ENCODE measurements at regions not wholly inside any gene's neighbourhood (a gene's known extent, or its start where the extent isn't known, plus 50 kb on each side); places are given as distances from the start of the nearest gene placed in this dataset.

DNA sequence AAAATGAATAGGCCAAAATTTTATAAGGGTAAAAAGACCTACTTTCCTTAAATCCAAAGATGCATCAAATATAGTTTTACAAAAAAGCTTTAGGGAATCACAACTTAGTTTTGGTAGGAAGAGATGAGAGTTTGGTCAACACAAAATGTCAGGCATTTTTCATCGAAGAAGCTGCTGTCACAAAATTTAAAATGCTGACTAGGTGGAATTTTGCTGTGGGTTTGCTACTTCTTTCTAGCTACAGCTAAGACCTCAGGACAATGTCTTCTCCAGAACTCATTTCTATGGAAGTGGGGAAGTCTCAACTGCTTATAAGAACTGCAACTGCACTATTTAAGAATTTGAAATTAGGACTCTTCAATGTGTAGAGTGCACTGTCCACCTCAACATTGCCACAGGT lies 351.1 kb downstream of the HAO1 start:
- DNase-seq (ENCODE audit: low spot score) (no peak), ATAC-seq (no peak)
- H3K4me1 Mint-ChIP-seq, result no peaks in the 10 kb centered on the region

More for the DNA sequence above, 351.1 kb downstream of the HAO1 start:
- Histone ChIP-seq H3K9me2 (ENCODE audit: insufficient read depth) (no peaks in the 10 kb centered on the region; the same call in 1 of the 2 replicates), H3K4me3 (no peak overlapping the region), H3K79me2 (replicated peaks; ENCODE audit: insufficient read depth) (no peaks in the 10 kb centered on the region), H3K4me1 (ENCODE audit: insufficient read depth) (no peaks in the 10 kb centered on the region), H3K4me2 (no peak overlapping the region), H2AFZ (no peak overlapping the region), H4K20me1 (replicated peaks; ENCODE audit: insufficient read depth) (no peaks in the 10 kb centered on the region), H3K27ac (ENCODE audit: low read depth) (no peak overlapping the region), H3K36me3 (ENCODE audit: insufficient read depth) (no peaks in the 10 kb centered on the region), H3F3A (replicated peaks; ENCODE audit: low read depth) (no peaks in the 10 kb centered on the region), H3K27me3 (ENCODE audit: insufficient read depth) (no peaks in the 10 kb centered on the region)
- no peak for TF ChIP-seq EZH2phosphoT487 (IDR thresholded peaks at IDR 0.05; ENCODE audit: unreplicated experiment)
- no peak for TF ChIP-seq POLR2AphosphoS5 (IDR thresholded peaks at IDR 0.05; ENCODE audit: low read depth)
- TF ChIP-seq, protein P1, sequence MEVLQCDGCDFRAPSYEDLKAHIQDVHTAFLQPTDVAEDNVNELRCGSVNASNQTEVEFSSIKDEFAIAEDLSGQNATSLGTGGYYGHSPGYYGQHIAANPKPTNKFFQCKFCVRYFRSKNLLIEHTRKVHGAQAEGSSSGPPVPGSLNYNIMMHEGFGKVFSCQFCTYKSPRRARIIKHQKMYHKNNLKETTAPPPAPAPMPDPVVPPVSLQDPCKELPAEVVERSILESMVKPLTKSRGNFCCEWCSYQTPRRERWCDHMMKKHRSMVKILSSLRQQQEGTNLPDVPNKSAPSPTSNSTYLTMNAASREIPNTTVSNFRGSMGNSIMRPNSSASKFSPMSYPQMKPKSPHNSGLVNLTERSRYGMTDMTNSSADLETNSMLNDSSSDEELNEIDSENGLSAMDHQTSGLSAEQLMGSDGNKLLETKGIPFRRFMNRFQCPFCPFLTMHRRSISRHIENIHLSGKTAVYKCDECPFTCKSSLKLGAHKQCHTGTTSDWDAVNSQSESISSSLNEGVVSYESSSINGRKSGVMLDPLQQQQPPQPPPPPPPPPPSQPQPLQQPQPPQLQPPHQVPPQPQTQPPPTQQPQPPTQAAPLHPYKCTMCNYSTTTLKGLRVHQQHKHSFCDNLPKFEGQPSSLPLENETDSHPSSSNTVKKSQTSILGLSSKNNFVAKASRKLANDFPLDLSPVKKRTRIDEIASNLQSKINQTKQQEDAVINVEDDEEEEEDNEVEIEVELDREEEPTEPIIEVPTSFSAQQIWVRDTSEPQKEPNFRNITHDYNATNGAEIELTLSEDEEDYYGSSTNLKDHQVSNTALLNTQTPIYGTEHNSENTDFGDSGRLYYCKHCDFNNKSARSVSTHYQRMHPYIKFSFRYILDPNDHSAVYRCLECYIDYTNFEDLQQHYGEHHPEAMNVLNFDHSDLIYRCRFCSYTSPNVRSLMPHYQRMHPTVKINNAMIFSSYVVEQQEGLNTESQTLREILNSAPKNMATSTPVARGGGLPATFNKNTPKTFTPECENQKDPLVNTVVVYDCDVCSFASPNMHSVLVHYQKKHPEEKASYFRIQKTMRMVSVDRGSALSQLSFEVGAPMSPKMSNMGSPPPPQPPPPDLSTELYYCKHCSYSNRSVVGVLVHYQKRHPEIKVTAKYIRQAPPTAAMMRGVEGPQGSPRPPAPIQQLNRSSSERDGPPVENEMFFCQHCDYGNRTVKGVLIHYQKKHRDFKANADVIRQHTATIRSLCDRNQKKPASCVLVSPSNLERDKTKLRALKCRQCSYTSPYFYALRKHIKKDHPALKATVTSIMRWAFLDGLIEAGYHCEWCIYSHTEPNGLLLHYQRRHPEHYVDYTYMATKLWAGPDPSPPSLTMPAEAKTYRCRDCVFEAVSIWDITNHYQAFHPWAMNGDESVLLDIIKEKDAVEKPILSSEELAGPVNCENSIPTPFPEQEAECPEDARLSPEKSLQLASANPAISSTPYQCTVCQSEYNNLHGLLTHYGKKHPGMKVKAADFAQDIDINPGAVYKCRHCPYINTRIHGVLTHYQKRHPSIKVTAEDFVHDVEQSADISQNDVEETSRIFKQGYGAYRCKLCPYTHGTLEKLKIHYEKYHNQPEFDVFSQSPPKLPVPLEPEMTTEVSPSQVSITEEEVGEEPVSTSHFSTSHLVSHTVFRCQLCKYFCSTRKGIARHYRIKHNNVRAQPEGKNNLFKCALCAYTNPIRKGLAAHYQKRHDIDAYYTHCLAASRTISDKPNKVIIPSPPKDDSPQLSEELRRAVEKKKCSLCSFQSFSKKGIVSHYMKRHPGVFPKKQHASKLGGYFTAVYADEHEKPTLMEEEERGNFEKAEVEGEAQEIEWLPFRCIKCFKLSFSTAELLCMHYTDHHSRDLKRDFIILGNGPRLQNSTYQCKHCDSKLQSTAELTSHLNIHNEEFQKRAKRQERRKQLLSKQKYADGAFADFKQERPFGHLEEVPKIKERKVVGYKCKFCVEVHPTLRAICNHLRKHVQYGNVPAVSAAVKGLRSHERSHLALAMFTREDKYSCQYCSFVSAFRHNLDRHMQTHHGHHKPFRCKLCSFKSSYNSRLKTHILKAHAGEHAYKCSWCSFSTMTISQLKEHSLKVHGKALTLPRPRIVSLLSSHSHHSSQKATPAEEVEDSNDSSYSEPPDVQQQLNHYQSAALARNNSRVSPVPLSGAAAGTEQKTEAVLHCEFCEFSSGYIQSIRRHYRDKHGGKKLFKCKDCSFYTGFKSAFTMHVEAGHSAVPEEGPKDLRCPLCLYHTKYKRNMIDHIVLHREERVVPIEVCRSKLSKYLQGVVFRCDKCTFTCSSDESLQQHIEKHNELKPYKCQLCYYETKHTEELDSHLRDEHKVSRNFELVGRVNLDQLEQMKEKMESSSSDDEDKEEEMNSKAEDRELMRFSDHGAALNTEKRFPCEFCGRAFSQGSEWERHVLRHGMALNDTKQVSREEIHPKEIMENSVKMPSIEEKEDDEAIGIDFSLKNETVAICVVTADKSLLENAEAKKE (CRISPR knock-in tag; IDR thresholded peaks at IDR 0.05), result no peak
- TF ChIP-seq ETS1 (IDR thresholded peaks at IDR 0.05), result no peak
- TF ChIP-seq ZNF114 (CRISPR knock-in tag; IDR thresholded peaks at IDR 0.05), result no peak
- TF ChIP-seq EZH2 (IDR thresholded peaks at IDR 0.05; ENCODE audit: low read depth, unreplicated experiment), result no peak
- TF ChIP-seq JUNB (IDR thresholded peaks at IDR 0.05; ENCODE audit: unreplicated experiment), result no peak
- TF ChIP-seq REST (IDR thresholded peaks at IDR 0.05; ENCODE audit: unreplicated experiment), result no peak
- no peak overlapping the region for H3K27ac Mint-ChIP-seq
- H3K36me3 Mint-ChIP-seq (ENCODE audit: low read depth), result no peaks in the 10 kb centered on the region
- no peak overlapping the region for H3K4me3 Mint-ChIP-seq
- H3K9me3 Mint-ChIP-seq, result peaks cover 5% of the 10 kb centered on the region; the same call in 2 of the 3 replicates
- no peaks in the 10 kb centered on the region for H3K27me3 Mint-ChIP-seq (ENCODE audit: insufficient read depth, low read depth, poor library complexity)

All from GM23338 (cell line).